H1 (cell line): ENCODE measurements at regions not wholly inside any gene's neighbourhood (a gene's known extent, or its start where the extent isn't known, plus 50 kb on each side); places are given as distances from the start of the nearest gene placed in this dataset.

Experiments
- CTCF ChIA-PET: fragments of 300-600 bp; sonication (Branson Sonifier 250); formaldehyde crosslinking; loops from one replicate; lab custom pipeline; 2021; ENCODE audit not compliant: partially characterized antibody; lab: Charles Lee
- POLR2A ChIA-PET: fragments of 300-600 bp; sonication (Branson Sonifier 250); formaldehyde crosslinking; loops from one replicate; lab custom pipeline; 2021; ENCODE audit warnings: inconsistent platforms; ENCODE audit not compliant: partially characterized antibody; lab: Charles Lee
- DNase-seq, 2 experiments: peaks; one replicate each; pipeline versions ENCODE4 v3.0.0 to v3.0.0-alpha.2; 2010 to 2022; ENCODE audit warnings: low spot score in 2 of 2, low read depth in 1 of 2, mixed read lengths in 1 of 2
- FAIRE-seq: peaks from 2 replicates; lab custom pipeline; 2011; peaks lifted over from hg19 to GRCh38; lab: Jason Lieb, UNC
- H2AFZ ChIP-seq: 2 replicates; pipeline ENCODE4 v1.8.1; 2012; ENCODE audit warnings: low read length, inconsistent platforms
- H2AK5ac ChIP-seq: 2 replicates; pipeline ENCODE4 v1.6.1; 2013; ENCODE audit warnings: low read depth, low read length
- H2BK120ac ChIP-seq: replicated peaks from 2 replicates; pipeline ENCODE3; 2013; ENCODE audit warnings: low read depth, low read length, inconsistent platforms
- H2BK12ac ChIP-seq: 2 replicates; pipeline ENCODE4 v1.6.1; 2013; ENCODE audit warnings: low read depth, low read length
- H2BK15ac ChIP-seq: 2 replicates; pipeline ENCODE4 v1.6.1; 2013; ENCODE audit warnings: low read length
- H2BK20ac ChIP-seq: 2 replicates; pipeline ENCODE4 v1.6.1; 2013; ENCODE audit warnings: low read length
- H2BK5ac ChIP-seq: 2 replicates; pipeline ENCODE4 v1.6.1; 2013; ENCODE audit warnings: low read depth, low read length
- H3K14ac ChIP-seq: 2 replicates; pipeline ENCODE4 v1.6.1; 2013; ENCODE audit warnings: inconsistent platforms; ENCODE audit not compliant: insufficient read length
- H3K18ac ChIP-seq: 2 replicates; pipeline ENCODE4 v1.6.1; 2013; ENCODE audit warnings: low read length; ENCODE audit errors: extremely low read depth
- H3K23ac ChIP-seq: 2 replicates; pipeline ENCODE4 v1.6.1; 2013; ENCODE audit warnings: inconsistent platforms; ENCODE audit not compliant: insufficient read length
- H3K23me2 ChIP-seq: 2 replicates; pipeline ENCODE4 v1.6.1; 2013; ENCODE audit warnings: low read depth, low read length
- H3K27ac ChIP-seq: 2 replicates; pipeline ENCODE4 v1.6.1; 2011; ENCODE audit warnings: low read depth, low read length, inconsistent platforms
- H3K27me3 ChIP-seq, 4 experiments: replicated peaks in 1 of 4; 1 replicate in 1 of 4; 2 replicates in 3 of 4; pipeline versions ENCODE4 v1.6.1 to v1.8.1; 2011 to 2013; ENCODE audit warnings: low read length in 3 of 4, mild to moderate bottlenecking in 3 of 4, inconsistent platforms in 2 of 4, mixed read lengths in 2 of 4, moderate library complexity in 1 of 4; ENCODE audit not compliant: control insufficient read depth in 3 of 4, insufficient read depth in 3 of 4; ENCODE audit errors: extremely low read depth in 1 of 4
- H3K36me3 ChIP-seq, 4 experiments: 2 replicates each; pipeline versions ENCODE4 v1.6.1 to v1.8.1; 2011 to 2013; ENCODE audit warnings: mild to moderate bottlenecking in 4 of 4, low read length in 3 of 4, moderate library complexity in 2 of 4, control low read depth in 1 of 4, inconsistent platforms in 1 of 4; ENCODE audit not compliant: insufficient read depth in 4 of 4, control insufficient read depth in 2 of 4
- H3K4ac ChIP-seq: replicated peaks from 2 replicates; pipeline ENCODE3; 2013; ENCODE audit warnings: low read length, low read depth, mixed read lengths, inconsistent platforms; ENCODE audit not compliant: insufficient read length
- H3K4me1 ChIP-seq, 4 experiments: replicated peaks in 1 of 4; 1 replicate in 1 of 4; 2 replicates in 3 of 4; pipeline versions ENCODE4 v1.6.1 to v1.8.1; 2011 to 2013; ENCODE audit warnings: low read length in 3 of 4, inconsistent platforms in 2 of 4, mixed read lengths in 1 of 4; ENCODE audit not compliant: insufficient read depth in 4 of 4, control insufficient read depth in 3 of 4
- H3K4me2 ChIP-seq, 2 experiments: 2 replicates each; pipeline versions ENCODE4 v1.6.1 to v1.8.1; 2011 to 2013; ENCODE audit warnings: low read depth in 2 of 2, low read length in 2 of 2, control low read depth in 1 of 2, inconsistent platforms in 1 of 2, mild to moderate bottlenecking in 1 of 2; ENCODE audit not compliant: insufficient read depth in 1 of 2
- H3K4me3 ChIP-seq, 4 experiments: fragments of 200-600, 300-600 bp in 1 of 4; sonication (generic), shearing (Covaris generic), sonication (Bioruptor Twin) in 1 of 4; 2 replicates each; pipeline versions ENCODE4 v1.5.1 to v1.8.1; 2011 to 2016; ENCODE audit warnings: low read length in 4 of 4, low read depth in 3 of 4, control low read depth in 2 of 4, inconsistent platforms in 2 of 4, mild to moderate bottlenecking in 2 of 4, mixed read lengths in 1 of 4, moderate library complexity in 1 of 4; ENCODE audit not compliant: insufficient read depth in 2 of 4; ENCODE audit errors: extremely low read depth in 1 of 4
- H3K56ac ChIP-seq: replicated peaks from 2 replicates; pipeline ENCODE3; 2013; ENCODE audit warnings: low read depth, mild to moderate bottlenecking, mixed read lengths, low read length, inconsistent platforms; ENCODE audit not compliant: insufficient read length
- H3K79me1 ChIP-seq: 2 replicates; pipeline ENCODE4 v1.6.1; 2013; ENCODE audit warnings: low read depth, low read length, control low read depth
- H3K79me2 ChIP-seq, 2 experiments: 2 replicates each; pipeline versions ENCODE4 v1.6.1 to v1.8.1; 2012 to 2013; ENCODE audit warnings: low read length in 2 of 2, mild to moderate bottlenecking in 2 of 2, inconsistent platforms in 1 of 2; ENCODE audit not compliant: insufficient read depth in 2 of 2, control insufficient read depth in 1 of 2
- H3K9ac ChIP-seq, 4 experiments: replicated peaks in 1 of 4; 1 replicate in 1 of 4; 2 replicates in 3 of 4; pipeline versions ENCODE4 v1.6.1 to v1.8.1; 2011 to 2013; ENCODE audit warnings: low read depth in 3 of 4, low read length in 3 of 4, control low read depth in 2 of 4, mild to moderate bottlenecking in 2 of 4, moderate library complexity in 2 of 4, inconsistent platforms in 1 of 4; ENCODE audit errors: extremely low read depth in 1 of 4
- H3K9me3 ChIP-seq, 2 experiments: 2 replicates each; pipeline versions ENCODE4 v1.6.1 to v1.8.1; 2012 to 2013; ENCODE audit warnings: mild to moderate bottlenecking in 2 of 2, moderate library complexity in 2 of 2, control low read depth in 1 of 2, inconsistent platforms in 1 of 2, low read depth in 1 of 2, low read length in 1 of 2, mixed read lengths in 1 of 2; ENCODE audit not compliant: insufficient read depth in 2 of 2
- H4K20me1 ChIP-seq, 2 experiments: replicated peaks in 1 of 2; 2 replicates each; pipeline versions ENCODE3 to v1.8.1; 2011 to 2013; ENCODE audit warnings: inconsistent platforms in 2 of 2, low read length in 2 of 2, mild to moderate bottlenecking in 1 of 2; ENCODE audit not compliant: insufficient read depth in 2 of 2, control insufficient read depth in 1 of 2
- H4K5ac ChIP-seq: 2 replicates; pipeline ENCODE4 v1.6.1; 2013; ENCODE audit warnings: low read length, low read depth, mixed read lengths, inconsistent platforms; ENCODE audit not compliant: insufficient read length
- H4K8ac ChIP-seq: 2 replicates; pipeline ENCODE4 v1.8.0; 2013; ENCODE audit warnings: mild to moderate bottlenecking, moderate library complexity, low read length, inconsistent platforms; ENCODE audit not compliant: insufficient read depth; ENCODE audit errors: extremely low read depth
- H4K91ac ChIP-seq: replicated peaks from 2 replicates; pipeline ENCODE3; 2013; ENCODE audit warnings: low read length, mixed read lengths, inconsistent platforms; ENCODE audit not compliant: insufficient read length
- BRCA1 ChIP-seq: IDR thresholded peaks from 2 replicates; pipeline ENCODE4 v1.6.1; 2012; ENCODE audit warnings: low read depth, low read length, improper control_type of control experiment
- CBX8 ChIP-seq: fragments of 300-800, 300-1000 bp; sonication (generic); IDR thresholded peaks from 2 replicates; pipeline ENCODE4 v1.7.1; 2016; ENCODE audit warnings: low read depth, low read length, borderline replicate concordance
- CREB1 ChIP-seq: IDR thresholded peaks from 2 replicates; pipeline ENCODE4 v1.6.1; 2012; ENCODE audit warnings: inconsistent platforms
- POU5F1 ChIP-seq: IDR thresholded peaks from 2 replicates; pipeline ENCODE4 v1.6.1; 2011; ENCODE audit warnings: low read depth, mild to moderate bottlenecking, low read length, moderate library complexity
- TCF12 ChIP-seq: IDR thresholded peaks from 2 replicates; pipeline ENCODE4 v1.6.1; 2011; ENCODE audit warnings: low read depth, mild to moderate bottlenecking, low read length

- Histone ChIP-seq H3K79me2 (no peaks in the 10 kb centered on the region), H3K23me2 (no peaks in the 10 kb centered on the region), H2BK15ac (no peak overlapping the region), H3K4me1 (no peaks in the 10 kb centered on the region), H2AFZ (no peak overlapping the region), H2BK120ac (no peak overlapping the region), H2BK12ac (no peak overlapping the region), H4K91ac (no peak overlapping the region), H4K5ac (no peak overlapping the region), H3K9ac (no peak overlapping the region), H2AK5ac (no peak overlapping the region), H3K56ac (no peak overlapping the region), H3K36me3 (no peaks in the 10 kb centered on the region), H3K14ac (no peak overlapping the region), H4K20me1 (no peaks in the 10 kb centered on the region), H3K9me3 (no peaks in the 10 kb centered on the region), H3K23ac (no peak overlapping the region), H3K4ac (no peak overlapping the region), H3K4me3 (no peak overlapping the region), H3K18ac (no peak overlapping the region), H3K27me3 (no peaks in the 10 kb centered on the region), H4K8ac (no peak overlapping the region), H2BK20ac (no peak overlapping the region), H3K4me2 (no peak overlapping the region), H2BK5ac (no peak overlapping the region), H3K27ac (no peak overlapping the region), H3K79me1 (no peaks in the 10 kb centered on the region)
- POLR2A ChIA-PET: no interaction called here
- no peak for DNase-seq
- FAIRE-seq: no peak
- CTCF ChIA-PET: interaction anchor here (0.6 kb wide), 1 partner anchor 814 kb away, joined by 3 read pairs; no protein-coding TSS in a partner anchor
- TF ChIP-seq BRCA1 (no peak), CBX8 (no peak), TCF12 (no peak), CREB1 (no peak), POU5F1 (no peak)
Measured at GRCh38 chr14:79967001-79967400, 244.3 kb downstream of the DIO2 start.
